ENCODE measurements at regions not wholly inside any gene's neighbourhood (a gene's known extent, or its start where the extent isn't known, plus 50 kb on each side); places are given as distances from the start of the nearest gene placed in this dataset.
"Not testable (repeated sequence)": the region's sequence is repeated elsewhere in the genome, so short reads cannot be mapped to it uniquely, and the experiment has no call there.

DNA sequence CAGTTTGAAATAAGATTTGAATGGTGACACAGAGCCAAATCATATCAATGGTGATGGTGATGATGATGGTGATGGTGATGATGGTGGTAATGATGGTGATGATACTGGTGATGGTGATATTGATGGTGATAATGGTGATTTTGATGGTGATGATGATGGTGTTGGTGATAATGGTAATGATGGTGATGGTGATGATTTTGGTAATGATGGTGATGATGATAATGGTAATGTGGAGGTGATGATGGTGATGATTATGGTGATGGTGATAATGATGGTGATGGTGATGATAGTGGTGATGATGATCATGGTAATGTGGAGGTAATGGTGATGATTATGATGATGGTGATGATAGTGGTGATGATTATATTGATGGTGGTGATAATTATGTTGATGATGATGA is 311.9 kb upstream of the SFSWAP start:
- TF ChIP-seq, protein P1, sequence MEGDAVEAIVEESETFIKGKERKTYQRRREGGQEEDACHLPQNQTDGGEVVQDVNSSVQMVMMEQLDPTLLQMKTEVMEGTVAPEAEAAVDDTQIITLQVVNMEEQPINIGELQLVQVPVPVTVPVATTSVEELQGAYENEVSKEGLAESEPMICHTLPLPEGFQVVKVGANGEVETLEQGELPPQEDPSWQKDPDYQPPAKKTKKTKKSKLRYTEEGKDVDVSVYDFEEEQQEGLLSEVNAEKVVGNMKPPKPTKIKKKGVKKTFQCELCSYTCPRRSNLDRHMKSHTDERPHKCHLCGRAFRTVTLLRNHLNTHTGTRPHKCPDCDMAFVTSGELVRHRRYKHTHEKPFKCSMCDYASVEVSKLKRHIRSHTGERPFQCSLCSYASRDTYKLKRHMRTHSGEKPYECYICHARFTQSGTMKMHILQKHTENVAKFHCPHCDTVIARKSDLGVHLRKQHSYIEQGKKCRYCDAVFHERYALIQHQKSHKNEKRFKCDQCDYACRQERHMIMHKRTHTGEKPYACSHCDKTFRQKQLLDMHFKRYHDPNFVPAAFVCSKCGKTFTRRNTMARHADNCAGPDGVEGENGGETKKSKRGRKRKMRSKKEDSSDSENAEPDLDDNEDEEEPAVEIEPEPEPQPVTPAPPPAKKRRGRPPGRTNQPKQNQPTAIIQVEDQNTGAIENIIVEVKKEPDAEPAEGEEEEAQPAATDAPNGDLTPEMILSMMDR (IDR thresholded peaks at IDR 0.05; ENCODE audit: insufficient read depth, low read depth, low read length) = no peak
- DNase-seq (ENCODE audit: low read depth) = no peak
- Histone ChIP-seq H3K36me3 (ENCODE audit: control insufficient read depth, insufficient read depth, low read length) (no peaks in the 10 kb centered on the region), H3K4me3 (ENCODE audit: low read depth, low read length) (no peak overlapping the region), H3K27me3 (ENCODE audit: control insufficient read depth, insufficient read depth, low read length) (no peaks in the 10 kb centered on the region)
- CTCF ChIA-PET = no interaction called here
- POLR2A ChIA-PET = no interaction called here

GRCh38 chr12:131400668-131401294 is 310.1 kb upstream of the SFSWAP start:
- H3K27me3 ChIP-seq (ENCODE audit: control insufficient read depth, insufficient read depth, low read length); POLR2A ChIA-PET; CTCF ChIA-PET; H3K36me3 ChIP-seq (ENCODE audit: control insufficient read depth, insufficient read depth, low read length); H3K4me3 ChIP-seq (ENCODE audit: low read depth, low read length); DNase-seq (ENCODE audit: low read depth): not testable (repeated sequence)

DNA sequence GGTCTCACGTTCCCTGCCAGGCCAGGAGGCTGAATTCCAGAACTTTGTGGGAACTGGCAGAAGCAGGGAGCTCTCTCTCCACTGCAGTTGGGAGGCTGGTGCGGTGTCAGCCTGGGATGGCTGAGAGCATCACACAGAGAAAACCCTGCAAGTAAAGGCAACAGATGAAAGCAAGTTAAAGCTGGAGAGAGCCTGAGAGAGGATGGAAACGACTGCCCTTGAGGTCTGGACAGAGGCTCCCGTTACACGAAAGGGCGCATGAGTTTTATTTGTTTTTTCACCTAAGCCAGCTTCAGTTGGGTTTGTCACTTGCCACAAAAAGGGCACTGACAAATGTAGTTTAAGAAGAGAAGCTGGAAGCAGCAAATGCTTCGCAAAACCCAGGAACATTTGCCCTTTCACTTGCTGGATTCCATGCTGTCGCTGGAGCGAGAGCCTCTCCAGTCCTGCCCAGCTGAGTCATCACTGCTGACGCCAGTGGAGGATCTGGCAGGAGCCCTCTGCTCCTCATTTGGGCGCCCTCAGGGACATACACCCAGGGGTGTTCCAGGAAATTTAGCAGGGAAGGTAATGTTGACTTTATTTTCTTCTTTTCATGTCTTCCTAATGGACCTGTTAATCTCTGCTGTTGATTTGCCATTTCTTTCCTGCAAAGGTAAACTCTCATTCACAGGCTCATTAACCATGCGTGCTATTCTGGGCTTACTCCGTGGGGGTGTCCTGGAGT is 308.8 kb upstream of the SFSWAP start:
- H3K4me3 ChIP-seq (ENCODE audit: low read depth, low read length); H3K27me3 ChIP-seq (ENCODE audit: control insufficient read depth, insufficient read depth, low read length); DNase-seq (ENCODE audit: low read depth); CTCF ChIA-PET; H3K36me3 ChIP-seq (ENCODE audit: control insufficient read depth, insufficient read depth, low read length); POLR2A ChIA-PET: not testable (repeated sequence)

DNA sequence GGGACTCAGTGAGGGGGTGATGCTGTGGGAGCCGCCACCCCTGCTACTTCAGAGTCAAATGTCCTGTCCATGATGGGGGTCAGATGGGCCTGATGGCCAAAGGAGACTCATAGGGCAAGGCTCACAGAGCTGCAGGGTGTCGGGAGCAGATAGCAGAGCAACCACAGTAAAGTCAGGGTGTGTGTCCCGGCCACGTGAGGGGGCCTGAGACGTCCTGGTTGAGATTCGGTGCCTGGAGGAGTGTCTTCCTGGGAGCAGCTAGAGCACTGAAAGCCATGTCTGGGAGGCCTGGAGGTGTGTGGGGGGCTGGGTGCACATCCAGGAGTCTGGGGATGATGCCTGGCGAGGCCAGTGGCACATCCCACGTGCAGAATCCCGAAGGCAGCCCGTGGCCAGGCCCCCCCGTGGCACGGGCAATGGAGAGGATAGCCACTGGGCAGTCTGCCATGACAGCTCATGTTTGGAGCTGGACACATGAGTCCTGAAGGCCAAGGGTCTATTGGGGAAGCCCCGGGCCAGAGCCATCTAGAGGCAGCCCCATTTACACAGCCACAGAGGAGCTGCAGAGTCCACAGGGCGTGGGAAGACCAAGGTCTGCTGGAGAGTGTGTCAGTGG is 308.0 kb upstream of the SFSWAP start:
- Histone ChIP-seq H3K4me3 (ENCODE audit: low read depth, low read length) (no peak overlapping the region), H3K36me3 (ENCODE audit: control insufficient read depth, insufficient read depth, low read length) (no peaks in the 10 kb centered on the region), H3K27me3 (ENCODE audit: control insufficient read depth, insufficient read depth, low read length) (no peaks in the 10 kb centered on the region)
- CTCF ChIA-PET = no interaction called here
- no peak for DNase-seq (ENCODE audit: low read depth)
- TF ChIP-seq, protein P1 (IDR thresholded peaks at IDR 0.05; ENCODE audit: insufficient read depth, low read depth, low read length) = no peak
- POLR2A ChIA-PET = no interaction called here

DNA sequence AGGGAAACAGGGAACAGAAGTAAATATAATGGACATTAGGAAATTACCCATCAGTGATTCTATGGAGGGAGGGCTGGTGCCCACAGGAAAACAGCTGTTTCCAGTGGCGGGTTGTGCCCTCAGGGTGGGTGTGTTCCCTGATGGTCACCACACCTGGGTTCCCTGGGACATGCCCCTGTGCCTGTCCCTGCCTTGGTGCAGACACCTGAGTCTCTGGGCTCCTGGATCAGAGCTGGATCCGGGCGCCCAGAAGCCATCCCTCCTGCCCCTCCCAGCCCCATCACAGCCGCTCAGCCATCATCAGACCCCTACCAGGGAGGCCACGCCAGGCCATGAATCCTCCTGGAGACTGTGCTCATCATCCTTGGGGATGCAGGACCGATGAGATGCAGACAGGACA is 307.2 kb upstream of the SFSWAP start:
- TF ChIP-seq, protein P1 (IDR thresholded peaks at IDR 0.05; ENCODE audit: insufficient read depth, low read depth, low read length) = no peak
- no peaks in the 10 kb centered on the region for H3K36me3 ChIP-seq (ENCODE audit: control insufficient read depth, insufficient read depth, low read length)
- no peak overlapping the region for H3K4me3 ChIP-seq (ENCODE audit: low read depth, low read length)
- no peak for DNase-seq (ENCODE audit: low read depth)
- H3K27me3 ChIP-seq (ENCODE audit: control insufficient read depth, insufficient read depth, low read length) = no peaks in the 10 kb centered on the region
- POLR2A ChIA-PET = no interaction called here
- CTCF ChIA-PET = no interaction called here

GRCh38 chr12:131404705-131405104 is 306.2 kb upstream of the SFSWAP start:
- POLR2A ChIA-PET = no interaction called here
- CTCF ChIA-PET = no interaction called here

More at GRCh38 chr12:131404705-131405104, 306.2 kb upstream of the SFSWAP start:
- TF ChIP-seq, protein P1 (IDR thresholded peaks at IDR 0.05; ENCODE audit: insufficient read depth, low read depth, low read length) = no peak
- DNase-seq (ENCODE audit: low read depth) = no peak
- Histone ChIP-seq H3K4me3 (ENCODE audit: low read depth, low read length) (no peak overlapping the region), H3K36me3 (ENCODE audit: control insufficient read depth, insufficient read depth, low read length) (no peaks in the 10 kb centered on the region), H3K27me3 (ENCODE audit: control insufficient read depth, insufficient read depth, low read length) (no peaks in the 10 kb centered on the region)
